Activated B cell treated with CpG ODN at 0.5 μM for 24 hours (primary cell): ENCODE measurements at regions not wholly inside any gene's neighbourhood (a gene's known extent, or its start where the extent isn't known, plus 50 kb on each side); places are given as distances from the start of the nearest gene placed in this dataset.

Experiments used
- ATAC-seq: fragments of 200-7000 bp; cut with Tn5 transposase; one replicate; pipeline ENCODE4 v1.10.0; 2021; ENCODE audit warnings: low read depth, mild to moderate bottlenecking, moderate library complexity
- CTCF ChIA-PET: fragments of 350-600 bp; sonication (Branson Sonifier 250); formaldehyde crosslinking; loops from one replicate; lab custom pipeline; 2021; ENCODE audit warnings: antibody characterized with exemption; lab: Charles Lee
- POLR2A ChIA-PET: fragments of 350-600 bp; sonication (Branson Sonifier 250); formaldehyde crosslinking; loops from one replicate; lab custom pipeline; 2021; ENCODE audit warnings: antibody characterized with exemption; lab: Charles Lee
- DNase-seq: peaks from one replicate; pipeline ENCODE4 v3.0.0; 2022
- H3K27ac Mint-ChIP-seq: one replicate; pipeline ENCODE4 v1.8.0; 2020; ENCODE audit warnings: mixed read lengths
- H3K27me3 Mint-ChIP-seq: one replicate; pipeline ENCODE4 v1.8.0; 2021; ENCODE audit warnings: mixed read lengths
- H3K36me3 Mint-ChIP-seq: one replicate; pipeline ENCODE4 v1.8.0; 2021; ENCODE audit warnings: low read depth, mixed read lengths
- H3K4me1 Mint-ChIP-seq: one replicate; pipeline ENCODE4 v1.8.0; 2021; ENCODE audit warnings: mixed read lengths
- H3K4me3 Mint-ChIP-seq: one replicate; pipeline ENCODE4 v1.8.0; 2020; ENCODE audit warnings: mild to moderate bottlenecking, mixed read lengths
- H3K9me3 Mint-ChIP-seq: one replicate; pipeline ENCODE4 v1.8.0; 2020; ENCODE audit warnings: mixed read lengths
- intact Hi-C: fragments of 100-400 bp; cut with micrococcal nuclease; formaldehyde crosslinking; loops from one replicate; pipeline ENCODE4 v1.15.1; 2024
- TF ChIP-seq, protein P1 (sequence below): fragments of 200-600 bp; IDR thresholded peaks from one replicate; pipeline ENCODE4 v1.8.0; 2022; ENCODE audit warnings: antibody characterized with exemption, mild to moderate bottlenecking

DNA sequence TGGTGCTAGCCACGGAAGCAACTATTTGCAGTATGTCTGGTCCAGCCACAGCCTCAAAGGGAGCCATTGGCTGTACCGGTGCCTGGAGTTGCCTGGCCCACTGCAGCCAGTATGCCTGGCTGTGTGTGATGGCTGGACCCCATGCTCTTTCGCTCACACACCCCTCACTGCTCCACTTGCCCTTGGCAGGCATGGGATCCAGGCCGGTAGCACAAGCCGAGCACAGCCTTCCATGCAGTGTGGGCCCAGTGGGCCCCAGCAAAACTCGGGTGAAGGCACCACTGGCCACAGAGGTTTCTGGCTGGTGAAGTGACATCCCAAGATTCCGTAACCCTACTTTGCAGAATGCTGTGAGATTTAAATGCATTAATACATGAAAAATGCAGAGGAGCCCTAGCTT, 665.8 kb downstream of the PLPP3 start:
- no peak for ATAC-seq

DNA sequence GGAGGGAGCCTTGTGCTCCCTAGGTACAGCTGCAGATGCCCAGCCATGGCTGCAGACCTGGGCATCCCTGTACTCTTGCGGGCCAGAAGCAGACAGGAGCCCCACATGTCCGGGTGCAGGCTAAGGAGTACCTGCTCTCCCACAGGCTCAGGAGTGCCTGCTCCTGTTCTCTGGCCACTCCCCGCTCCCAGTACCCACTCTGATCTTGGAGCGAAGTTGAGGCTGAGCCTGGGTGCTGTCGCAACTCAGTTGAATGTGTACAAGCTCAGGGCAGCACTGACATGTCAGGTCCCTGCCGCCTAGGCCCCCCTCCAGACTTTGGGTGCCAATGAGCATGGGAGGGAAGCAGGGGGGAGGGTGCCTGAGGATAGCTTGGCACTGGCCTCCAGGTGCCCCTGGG, 666.9 kb downstream of the PLPP3 start:
- intact Hi-C loops = no loop called here
- H3K4me1 Mint-ChIP-seq = no peaks in the 10 kb centered on the region
- POLR2A ChIA-PET = no interaction called here
- DNase-seq = no peak
- H3K36me3 Mint-ChIP-seq = no peaks in the 10 kb centered on the region
- no peak for ATAC-seq
- CTCF ChIA-PET = no interaction called here
- no peaks in the 10 kb centered on the region for H3K27me3 Mint-ChIP-seq
- H3K27ac Mint-ChIP-seq = no peak overlapping the region
- H3K4me3 Mint-ChIP-seq = no peak overlapping the region
- TF ChIP-seq, protein P1, sequence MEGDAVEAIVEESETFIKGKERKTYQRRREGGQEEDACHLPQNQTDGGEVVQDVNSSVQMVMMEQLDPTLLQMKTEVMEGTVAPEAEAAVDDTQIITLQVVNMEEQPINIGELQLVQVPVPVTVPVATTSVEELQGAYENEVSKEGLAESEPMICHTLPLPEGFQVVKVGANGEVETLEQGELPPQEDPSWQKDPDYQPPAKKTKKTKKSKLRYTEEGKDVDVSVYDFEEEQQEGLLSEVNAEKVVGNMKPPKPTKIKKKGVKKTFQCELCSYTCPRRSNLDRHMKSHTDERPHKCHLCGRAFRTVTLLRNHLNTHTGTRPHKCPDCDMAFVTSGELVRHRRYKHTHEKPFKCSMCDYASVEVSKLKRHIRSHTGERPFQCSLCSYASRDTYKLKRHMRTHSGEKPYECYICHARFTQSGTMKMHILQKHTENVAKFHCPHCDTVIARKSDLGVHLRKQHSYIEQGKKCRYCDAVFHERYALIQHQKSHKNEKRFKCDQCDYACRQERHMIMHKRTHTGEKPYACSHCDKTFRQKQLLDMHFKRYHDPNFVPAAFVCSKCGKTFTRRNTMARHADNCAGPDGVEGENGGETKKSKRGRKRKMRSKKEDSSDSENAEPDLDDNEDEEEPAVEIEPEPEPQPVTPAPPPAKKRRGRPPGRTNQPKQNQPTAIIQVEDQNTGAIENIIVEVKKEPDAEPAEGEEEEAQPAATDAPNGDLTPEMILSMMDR = no peak
- H3K9me3 Mint-ChIP-seq = peaks cover 3% of the 10 kb centered on the region

More for the DNA sequence above, 665.8 kb downstream of the PLPP3 start:
- Mint-ChIP-seq H3K27me3 (no peaks in the 10 kb centered on the region), H3K27ac (no peak overlapping the region), H3K36me3 (no peaks in the 10 kb centered on the region), H3K4me1 (no peaks in the 10 kb centered on the region), H3K4me3 (no peak overlapping the region), H3K9me3 (peaks cover 3% of the 10 kb centered on the region)
- TF ChIP-seq, protein P1 = no peak
- POLR2A ChIA-PET = interaction anchor here (0.6 kb wide), 1 partner anchor 34 kb away, joined by 3 read pairs; no protein-coding TSS in a partner anchor
- no peak for DNase-seq
- CTCF ChIA-PET = no interaction called here
- intact Hi-C loops = no loop called here

DNA sequence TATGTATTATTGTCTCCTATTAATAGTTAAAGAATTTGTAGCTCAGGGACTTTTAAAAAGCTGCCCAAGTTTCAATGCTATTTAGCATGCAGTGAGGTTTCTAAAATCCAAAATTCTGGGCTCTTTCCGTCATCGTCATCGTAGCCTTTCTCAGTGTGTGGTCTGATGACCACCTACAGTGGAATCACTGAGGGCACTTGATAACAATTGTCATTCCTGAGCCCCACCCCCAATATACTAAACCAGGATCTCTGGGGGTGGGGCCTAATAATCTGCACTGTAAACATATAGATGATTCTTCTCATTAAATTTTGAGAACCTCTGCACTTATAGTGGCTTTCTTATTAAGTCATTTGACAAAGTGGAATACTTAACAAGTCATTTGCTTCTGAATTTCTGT, 674.8 kb downstream of the PLPP3 start:
- intact Hi-C loops = no loop called here
- Mint-ChIP-seq H3K27ac (no peak overlapping the region), H3K27me3 (peaks cover 8% of the 10 kb centered on the region), H3K4me1 (no peaks in the 10 kb centered on the region), H3K9me3 (peaks cover 2% of the 10 kb centered on the region), H3K36me3 (no peaks in the 10 kb centered on the region), H3K4me3 (no peak overlapping the region)
- TF ChIP-seq, protein P1 = no peak
- DNase-seq = no peak
- POLR2A ChIA-PET = no interaction called here
- no peak for ATAC-seq
- CTCF ChIA-PET = no interaction called here

DNA sequence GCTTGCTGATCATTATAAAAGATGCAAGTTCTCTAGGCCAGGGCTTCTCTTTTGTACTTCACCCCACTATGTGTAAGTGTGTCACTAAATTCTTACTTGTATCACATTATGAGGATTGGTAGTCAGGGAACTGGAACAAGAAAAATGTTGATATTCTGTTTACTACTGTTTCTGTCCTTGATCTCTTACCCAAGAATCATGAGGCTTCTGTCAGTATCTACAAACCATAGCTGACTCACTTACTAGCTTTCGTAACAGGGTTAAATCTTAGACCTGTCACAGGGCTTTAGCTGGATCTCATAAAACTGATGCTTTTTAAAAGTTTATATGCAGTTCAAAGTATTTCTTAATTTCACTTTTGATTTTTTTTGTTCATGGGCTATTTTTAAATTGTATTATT, 681.2 kb downstream of the PLPP3 start:
- Mint-ChIP-seq H3K27me3 (peaks cover 3% of the 10 kb centered on the region), H3K36me3 (no peaks in the 10 kb centered on the region), H3K27ac (no peak overlapping the region), H3K4me1 (no peaks in the 10 kb centered on the region), H3K4me3 (no peak overlapping the region), H3K9me3 (peaks cover 13% of the 10 kb centered on the region)
- DNase-seq (no peak), ATAC-seq (no peak)
- intact Hi-C loops = no loop called here
- ChIA-PET POLR2A (no interaction called here), CTCF (no interaction called here)
- TF ChIP-seq, protein P1 = no peak

GRCh38 chr1:55896210-55896609, 681.0 kb upstream of the USP24 start:
- Mint-ChIP-seq H3K36me3 (no peaks in the 10 kb centered on the region), H3K9me3 (peaks cover 24% of the 10 kb centered on the region), H3K4me3 (no peak overlapping the region), H3K4me1 (no peaks in the 10 kb centered on the region), H3K27ac (no peak overlapping the region), H3K27me3 (peaks cover 8% of the 10 kb centered on the region)
- intact Hi-C loops = no loop called here
- CTCF ChIA-PET = no interaction called here
- POLR2A ChIA-PET = no interaction called here
- no peak for DNase-seq
- ATAC-seq = no peak
- TF ChIP-seq, protein P1 = no peak
